HCT116 (cell line): ENCODE measurements at regions not wholly inside any gene's neighbourhood (a gene's known extent, or its start where the extent isn't known, plus 50 kb on each side); places are given as distances from the start of the nearest gene placed in this dataset.

ENCODE experiments used
- ATAC-seq: fragments of 200-7000 bp; cut with Tn5 transposase; 2 replicates; pipeline ENCODE4 v1.9.1; 2020; ENCODE audit warnings: mild to moderate bottlenecking, moderate library complexity
- BruUV-seq: library from RNA; stranded (reverse); fragments of 400-500 nt; replicated peaks from 2 replicates; lab custom pipeline; 2021; lab: Mats Ljungman, UMichigan
- CTCF ChIA-PET: fragments of 300-600 bp; sonication (Branson Sonifier 250); formaldehyde crosslinking; loops from one replicate; lab custom pipeline; 2021; ENCODE audit warnings: antibody characterized with exemption; lab: Charles Lee
- POLR2A ChIA-PET: fragments of 300-600, 350-600 bp; sonication (Branson Sonifier 250); formaldehyde crosslinking; loops from one replicate; lab custom pipeline; 2021; ENCODE audit warnings: antibody characterized with exemption; lab: Charles Lee
- RAD21 ChIA-PET, 2 experiments: fragments of 300-600 bp; sonication (Branson Sonifier 250); formaldehyde crosslinking; loops; one replicate each; lab custom pipeline; 2023; ENCODE audit warnings: low total read pairs in 2 of 2; ENCODE audit not compliant: uncharacterized antibody in 2 of 2, unreplicated experiment in 2 of 2, low non-redundant PET in 1 of 2; lab: Charles Lee
- DNase-seq: peaks from one replicate; pipeline ENCODE4 v3.0.0-alpha.2; 2010; ENCODE audit warnings: low read depth, low spot score
- H2AFZ ChIP-seq: fragments of 200-600 bp; shearing (Covaris generic), sonication (generic); 2 replicates; pipeline ENCODE4 v1.6.1; 2017; ENCODE audit warnings: low read depth, mixed run types, mixed read lengths, antibody characterized with exemption, low read length; ENCODE audit not compliant: poor library complexity, severe bottlenecking
- H3K27ac ChIP-seq: 2 replicates; pipeline ENCODE4 v1.5.1; 2012; ENCODE audit warnings: low read depth, low read length
- H3K27me3 ChIP-seq: fragments of 200-600 bp; sonication (generic); 2 replicates; pipeline ENCODE4 v1.6.1; 2016; ENCODE audit warnings: mixed run types, low read length, mixed read lengths; ENCODE audit not compliant: insufficient read depth
- H3K36me3 ChIP-seq, 2 experiments: fragments of 200-500 bp in 1 of 2; fragments of 200-600 bp in 1 of 2; sonication (Bioruptor generic) in 1 of 2; sonication (generic) in 1 of 2; 2 replicates each; pipeline versions ENCODE4 v1.5.1 to v1.6.1; 2014 to 2016; ENCODE audit warnings: low read length in 2 of 2, inconsistent platforms in 1 of 2, mixed read lengths in 1 of 2, mixed run types in 1 of 2; ENCODE audit not compliant: insufficient read depth in 2 of 2, control insufficient read depth in 1 of 2
- H3K4me1 ChIP-seq, 2 experiments: fragments of 200-600 bp in 1 of 2; sonication (generic) in 1 of 2; 2 replicates each; pipeline versions ENCODE4 v1.5.1 to v1.6.1; 2012 to 2017; ENCODE audit warnings: low read length in 2 of 2, inconsistent platforms in 1 of 2, mild to moderate bottlenecking in 1 of 2, mixed read lengths in 1 of 2, mixed run types in 1 of 2, moderate library complexity in 1 of 2; ENCODE audit not compliant: insufficient read depth in 2 of 2, control insufficient read depth in 1 of 2
- H3K4me2 ChIP-seq: fragments of 200-600 bp; sonication (generic); 2 replicates; pipeline ENCODE4 v1.6.1; 2017; ENCODE audit warnings: mixed run types, low read length, mixed read lengths
- H3K4me3 ChIP-seq, 2 experiments: fragments of 200-600 bp in 1 of 2; sonication (generic) in 1 of 2; replicated peaks in 1 of 2; 2 replicates each; pipeline ENCODE4 v1.5.1; 2011 to 2016; ENCODE audit warnings: low read length in 2 of 2, control low read depth in 1 of 2, low read depth in 1 of 2, mild to moderate bottlenecking in 1 of 2, mixed read lengths in 1 of 2, mixed run types in 1 of 2
- H3K79me2 ChIP-seq: fragments of 200-600 bp; sonication (generic); 2 replicates; pipeline ENCODE4 v1.6.1; 2017; ENCODE audit warnings: mild to moderate bottlenecking, mixed run types, low read length, moderate library complexity, mixed read lengths; ENCODE audit not compliant: insufficient read depth
- H3K9ac ChIP-seq: fragments of 200-600 bp; sonication (generic); 2 replicates; pipeline ENCODE4 v1.6.1; 2016; ENCODE audit warnings: low read length, mixed read lengths
- H3K9me2 ChIP-seq: fragments of 200-600 bp; sonication (generic), shearing (Covaris generic); 2 replicates; pipeline ENCODE4 v1.6.1; 2017; ENCODE audit warnings: mixed run types, mild to moderate bottlenecking, moderate library complexity; ENCODE audit not compliant: insufficient read depth
- H3K9me3 ChIP-seq, 2 experiments: fragments of 200-500 bp in 1 of 2; fragments of 200-600 bp in 1 of 2; sonication (Bioruptor generic) in 1 of 2; sonication (generic) in 1 of 2; 2 replicates each; pipeline ENCODE4 v1.6.1; 2014 to 2017; ENCODE audit warnings: low read length in 2 of 2, mixed read lengths in 2 of 2, inconsistent platforms in 1 of 2, low read depth in 1 of 2, mild to moderate bottlenecking in 1 of 2, mixed run types in 1 of 2, moderate library complexity in 1 of 2; ENCODE audit not compliant: control insufficient read depth in 1 of 2, insufficient read depth in 1 of 2
- H4K20me1 ChIP-seq: fragments of 200-600 bp; sonication (generic), shearing (Covaris generic); 2 replicates; pipeline ENCODE4 v1.6.1; 2017; ENCODE audit warnings: mixed run types, mild to moderate bottlenecking, moderate library complexity; ENCODE audit not compliant: insufficient read depth
- CBX3 ChIP-seq: IDR thresholded peaks from 2 replicates; pipeline ENCODE4 v1.6.1; 2012; ENCODE audit warnings: low read depth
- CEBPB ChIP-seq: IDR thresholded peaks from 2 replicates; pipeline ENCODE4 v1.6.1; 2012; ENCODE audit warnings: low read depth
- EGR1 ChIP-seq: IDR thresholded peaks from 2 replicates; pipeline ENCODE4 v1.6.1; 2012; ENCODE audit warnings: low read depth
- ELF1 ChIP-seq: IDR thresholded peaks from 2 replicates; pipeline ENCODE4 v1.6.1; 2012; ENCODE audit warnings: low read depth, borderline replicate concordance
- EZH2 ChIP-seq: fragments of 200-600 bp; sonication (generic); IDR thresholded peaks from 2 replicates; pipeline ENCODE4 v1.6.1; 2017; ENCODE audit warnings: antibody characterized with exemption, mixed run types
- EZH2phosphoT487 ChIP-seq: fragments of 200-600 bp; IDR thresholded peaks from 2 replicates; pipeline ENCODE4 v1.6.1; 2018; ENCODE audit warnings: antibody characterized with exemption, borderline replicate concordance
- FOSL1 ChIP-seq: IDR thresholded peaks from 2 replicates; pipeline ENCODE4 v1.6.1; 2012; ENCODE audit warnings: low read depth
- JUND ChIP-seq: IDR thresholded peaks from 2 replicates; pipeline ENCODE4 v1.6.1; 2012
- RAD21 ChIP-seq: IDR thresholded peaks from 2 replicates; pipeline ENCODE4 v1.6.1; 2012; ENCODE audit warnings: low read depth, mild to moderate bottlenecking
- SIN3A ChIP-seq: IDR thresholded peaks from 2 replicates; pipeline ENCODE4 v1.6.1; 2012; ENCODE audit warnings: low read depth
- YY1 ChIP-seq: IDR thresholded peaks from 2 replicates; pipeline ENCODE4 v1.6.1; 2011; ENCODE audit warnings: low read length, low read depth, moderate library complexity, mild to moderate bottlenecking; ENCODE audit not compliant: insufficient replicate concordance; ENCODE audit errors: extremely low read depth
- ZFX ChIP-seq: fragments of 450-650 bp; IDR thresholded peaks from 2 replicates; pipeline ENCODE4 v1.6.1; 2017
- ZNF274 ChIP-seq: fragments of 200-500 bp; sonication (Bioruptor generic); IDR thresholded peaks from 2 replicates; pipeline ENCODE4 v1.6.1; 2014; ENCODE audit warnings: mild to moderate bottlenecking, low read depth, low read length, inconsistent platforms
- intact Hi-C: fragments of 100-400 bp; cut with micrococcal nuclease; formaldehyde crosslinking; loops from 2 replicates; pipeline ENCODE4 v1.10.0; 2022
- TF ChIP-seq, protein P1 (sequence below): IDR thresholded peaks from 2 replicates; pipeline ENCODE4 v1.6.1; 2011; ENCODE audit warnings: mild to moderate bottlenecking, low read length, moderate library complexity; ENCODE audit not compliant: insufficient replicate concordance; ENCODE audit errors: extremely low read depth
- TF ChIP-seq, protein P2 (sequence below): IDR thresholded peaks from 2 replicates; pipeline ENCODE4 v1.6.1; 2012
- TF ChIP-seq, protein P3 (sequence below): IDR thresholded peaks from 2 replicates; pipeline ENCODE4 v1.6.1; 2012; ENCODE audit warnings: low read depth
- TF ChIP-seq, protein P4 (sequence below): IDR thresholded peaks from 2 replicates; pipeline ENCODE4 v1.6.1; 2012
- TF ChIP-seq, protein P5 (sequence below), 3 experiments: fragments of 200-600 bp in 1 of 3; sonication (generic) in 1 of 3; IDR thresholded peaks in 2 of 3; conservative IDR thresholded peaks in 1 of 3; 2 replicates each; pipeline ENCODE4 v1.5.1; 2012 to 2017; ENCODE audit warnings: low read depth in 2 of 3, low read length in 2 of 3, antibody characterized with exemption in 1 of 3, borderline replicate concordance in 1 of 3, control low read depth in 1 of 3, mild to moderate bottlenecking in 1 of 3, mixed read lengths in 1 of 3, mixed run types in 1 of 3, moderate library complexity in 1 of 3; ENCODE audit not compliant: insufficient read depth in 1 of 3

DNA sequence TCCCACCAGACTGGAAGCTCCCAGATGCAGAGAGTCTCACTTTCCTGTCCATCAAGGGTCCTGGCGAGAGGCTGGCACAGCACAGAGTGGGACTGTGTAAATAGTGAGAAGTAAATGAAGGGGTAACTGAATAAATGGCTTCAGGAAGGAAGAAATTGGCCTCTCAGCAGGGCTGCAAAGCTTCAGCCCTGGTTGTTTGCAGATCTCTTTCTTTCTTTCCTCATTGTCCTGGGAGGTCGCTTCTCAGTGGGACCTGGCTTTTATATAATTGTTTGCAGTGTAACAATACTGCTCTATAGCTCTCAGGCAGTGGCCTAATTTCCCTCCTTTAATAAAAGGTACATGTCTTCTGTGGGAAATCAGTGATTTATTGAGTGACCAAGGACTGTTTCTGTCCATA is 74.9 kb upstream of the GPR45 start:
- Histone ChIP-seq H3K9me2 (no peaks in the 10 kb centered on the region), H2AFZ (no peak overlapping the region), H3K4me1 (no peaks in the 10 kb centered on the region), H3K27me3 (no peaks in the 10 kb centered on the region), H3K4me3 (no peak overlapping the region), H3K36me3 (no peaks in the 10 kb centered on the region), H3K27ac (no peak overlapping the region), H3K79me2 (no peaks in the 10 kb centered on the region), H4K20me1 (no peaks in the 10 kb centered on the region), H3K4me2 (no peak overlapping the region), H3K9me3 (no peaks in the 10 kb centered on the region), H3K9ac (no peak overlapping the region)
- ChIA-PET POLR2A (no interaction called here), CTCF (interaction anchor here (2.0 kb wide), 1 partner anchor 13 kb away, joined by 9 read pairs; no protein-coding TSS in a partner anchor), RAD21 (no interaction called here)
- no peak for TF ChIP-seq JUND
- TF ChIP-seq, protein P1, sequence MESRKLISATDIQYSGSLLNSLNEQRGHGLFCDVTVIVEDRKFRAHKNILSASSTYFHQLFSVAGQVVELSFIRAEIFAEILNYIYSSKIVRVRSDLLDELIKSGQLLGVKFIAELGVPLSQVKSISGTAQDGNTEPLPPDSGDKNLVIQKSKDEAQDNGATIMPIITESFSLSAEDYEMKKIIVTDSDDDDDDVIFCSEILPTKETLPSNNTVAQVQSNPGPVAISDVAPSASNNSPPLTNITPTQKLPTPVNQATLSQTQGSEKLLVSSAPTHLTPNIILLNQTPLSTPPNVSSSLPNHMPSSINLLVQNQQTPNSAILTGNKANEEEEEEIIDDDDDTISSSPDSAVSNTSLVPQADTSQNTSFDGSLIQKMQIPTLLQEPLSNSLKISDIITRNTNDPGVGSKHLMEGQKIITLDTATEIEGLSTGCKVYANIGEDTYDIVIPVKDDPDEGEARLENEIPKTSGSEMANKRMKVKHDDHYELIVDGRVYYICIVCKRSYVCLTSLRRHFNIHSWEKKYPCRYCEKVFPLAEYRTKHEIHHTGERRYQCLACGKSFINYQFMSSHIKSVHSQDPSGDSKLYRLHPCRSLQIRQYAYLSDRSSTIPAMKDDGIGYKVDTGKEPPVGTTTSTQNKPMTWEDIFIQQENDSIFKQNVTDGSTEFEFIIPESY, result no peak
- no peak for TF ChIP-seq CEBPB
- TF ChIP-seq, protein P2, sequence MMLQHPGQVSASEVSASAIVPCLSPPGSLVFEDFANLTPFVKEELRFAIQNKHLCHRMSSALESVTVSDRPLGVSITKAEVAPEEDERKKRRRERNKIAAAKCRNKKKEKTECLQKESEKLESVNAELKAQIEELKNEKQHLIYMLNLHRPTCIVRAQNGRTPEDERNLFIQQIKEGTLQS, result no peak
- TF ChIP-seq FOSL1, result no peak
- no peak for TF ChIP-seq YY1
- no peak for TF ChIP-seq ZFX
- no peak for TF ChIP-seq ELF1
- no peak for TF ChIP-seq ZNF274
- TF ChIP-seq, protein P3, sequence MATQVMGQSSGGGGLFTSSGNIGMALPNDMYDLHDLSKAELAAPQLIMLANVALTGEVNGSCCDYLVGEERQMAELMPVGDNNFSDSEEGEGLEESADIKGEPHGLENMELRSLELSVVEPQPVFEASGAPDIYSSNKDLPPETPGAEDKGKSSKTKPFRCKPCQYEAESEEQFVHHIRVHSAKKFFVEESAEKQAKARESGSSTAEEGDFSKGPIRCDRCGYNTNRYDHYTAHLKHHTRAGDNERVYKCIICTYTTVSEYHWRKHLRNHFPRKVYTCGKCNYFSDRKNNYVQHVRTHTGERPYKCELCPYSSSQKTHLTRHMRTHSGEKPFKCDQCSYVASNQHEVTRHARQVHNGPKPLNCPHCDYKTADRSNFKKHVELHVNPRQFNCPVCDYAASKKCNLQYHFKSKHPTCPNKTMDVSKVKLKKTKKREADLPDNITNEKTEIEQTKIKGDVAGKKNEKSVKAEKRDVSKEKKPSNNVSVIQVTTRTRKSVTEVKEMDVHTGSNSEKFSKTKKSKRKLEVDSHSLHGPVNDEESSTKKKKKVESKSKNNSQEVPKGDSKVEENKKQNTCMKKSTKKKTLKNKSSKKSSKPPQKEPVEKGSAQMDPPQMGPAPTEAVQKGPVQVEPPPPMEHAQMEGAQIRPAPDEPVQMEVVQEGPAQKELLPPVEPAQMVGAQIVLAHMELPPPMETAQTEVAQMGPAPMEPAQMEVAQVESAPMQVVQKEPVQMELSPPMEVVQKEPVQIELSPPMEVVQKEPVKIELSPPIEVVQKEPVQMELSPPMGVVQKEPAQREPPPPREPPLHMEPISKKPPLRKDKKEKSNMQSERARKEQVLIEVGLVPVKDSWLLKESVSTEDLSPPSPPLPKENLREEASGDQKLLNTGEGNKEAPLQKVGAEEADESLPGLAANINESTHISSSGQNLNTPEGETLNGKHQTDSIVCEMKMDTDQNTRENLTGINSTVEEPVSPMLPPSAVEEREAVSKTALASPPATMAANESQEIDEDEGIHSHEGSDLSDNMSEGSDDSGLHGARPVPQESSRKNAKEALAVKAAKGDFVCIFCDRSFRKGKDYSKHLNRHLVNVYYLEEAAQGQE, result no peak
- no peak for TF ChIP-seq CBX3
- no peak for TF ChIP-seq EGR1
- no peak for TF ChIP-seq EZH2
- no peak for TF ChIP-seq EZH2phosphoT487
- no peak for TF ChIP-seq RAD21
- TF ChIP-seq, protein P4, sequence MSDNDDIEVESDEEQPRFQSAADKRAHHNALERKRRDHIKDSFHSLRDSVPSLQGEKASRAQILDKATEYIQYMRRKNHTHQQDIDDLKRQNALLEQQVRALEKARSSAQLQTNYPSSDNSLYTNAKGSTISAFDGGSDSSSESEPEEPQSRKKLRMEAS, result no peak
- TF ChIP-seq, protein P5, sequence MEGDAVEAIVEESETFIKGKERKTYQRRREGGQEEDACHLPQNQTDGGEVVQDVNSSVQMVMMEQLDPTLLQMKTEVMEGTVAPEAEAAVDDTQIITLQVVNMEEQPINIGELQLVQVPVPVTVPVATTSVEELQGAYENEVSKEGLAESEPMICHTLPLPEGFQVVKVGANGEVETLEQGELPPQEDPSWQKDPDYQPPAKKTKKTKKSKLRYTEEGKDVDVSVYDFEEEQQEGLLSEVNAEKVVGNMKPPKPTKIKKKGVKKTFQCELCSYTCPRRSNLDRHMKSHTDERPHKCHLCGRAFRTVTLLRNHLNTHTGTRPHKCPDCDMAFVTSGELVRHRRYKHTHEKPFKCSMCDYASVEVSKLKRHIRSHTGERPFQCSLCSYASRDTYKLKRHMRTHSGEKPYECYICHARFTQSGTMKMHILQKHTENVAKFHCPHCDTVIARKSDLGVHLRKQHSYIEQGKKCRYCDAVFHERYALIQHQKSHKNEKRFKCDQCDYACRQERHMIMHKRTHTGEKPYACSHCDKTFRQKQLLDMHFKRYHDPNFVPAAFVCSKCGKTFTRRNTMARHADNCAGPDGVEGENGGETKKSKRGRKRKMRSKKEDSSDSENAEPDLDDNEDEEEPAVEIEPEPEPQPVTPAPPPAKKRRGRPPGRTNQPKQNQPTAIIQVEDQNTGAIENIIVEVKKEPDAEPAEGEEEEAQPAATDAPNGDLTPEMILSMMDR (IDR thresholded peaks at IDR 0.05 in 2 of 3, conservative IDR thresholded peaks at IDR 0.05 in 1 of 3; ENCODE audit: borderline replicate concordance in 1 of 3, insufficient read depth in 1 of 3, low read depth in 2 of 3, low read length in 2 of 3), result no peak
- no peak for TF ChIP-seq SIN3A
- ATAC-seq (no peak), DNase-seq (no peak)
- intact Hi-C loops, result no loop called here
- no TSS peak for BruUV-seq
